ENCODE measurements at regions not wholly inside any gene's neighbourhood (a gene's known extent, or its start where the extent isn't known, plus 50 kb on each side); places are given as distances from the start of the nearest gene placed in this dataset.

DNA sequence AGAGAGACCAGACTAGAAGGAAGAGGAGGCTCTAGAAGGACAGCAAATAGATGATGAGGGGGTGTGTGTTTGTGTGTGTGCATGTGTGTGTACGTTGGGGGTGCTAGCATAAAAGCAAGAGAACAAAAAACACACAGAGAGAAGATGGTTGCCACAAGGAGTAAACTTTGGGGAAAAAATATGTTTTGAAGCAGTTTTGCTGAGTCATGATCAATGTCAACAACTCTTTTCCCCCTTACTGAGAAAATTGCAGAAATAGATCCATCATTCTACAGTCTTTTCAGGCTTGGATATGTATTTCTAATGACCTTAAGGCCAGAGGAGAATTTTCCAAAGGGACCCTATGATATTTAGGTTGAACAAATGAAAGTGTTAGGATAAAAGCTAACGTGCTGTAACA lies 89.0 kb upstream of the NHS start (continued):
- TF ChIP-seq, protein P1, sequence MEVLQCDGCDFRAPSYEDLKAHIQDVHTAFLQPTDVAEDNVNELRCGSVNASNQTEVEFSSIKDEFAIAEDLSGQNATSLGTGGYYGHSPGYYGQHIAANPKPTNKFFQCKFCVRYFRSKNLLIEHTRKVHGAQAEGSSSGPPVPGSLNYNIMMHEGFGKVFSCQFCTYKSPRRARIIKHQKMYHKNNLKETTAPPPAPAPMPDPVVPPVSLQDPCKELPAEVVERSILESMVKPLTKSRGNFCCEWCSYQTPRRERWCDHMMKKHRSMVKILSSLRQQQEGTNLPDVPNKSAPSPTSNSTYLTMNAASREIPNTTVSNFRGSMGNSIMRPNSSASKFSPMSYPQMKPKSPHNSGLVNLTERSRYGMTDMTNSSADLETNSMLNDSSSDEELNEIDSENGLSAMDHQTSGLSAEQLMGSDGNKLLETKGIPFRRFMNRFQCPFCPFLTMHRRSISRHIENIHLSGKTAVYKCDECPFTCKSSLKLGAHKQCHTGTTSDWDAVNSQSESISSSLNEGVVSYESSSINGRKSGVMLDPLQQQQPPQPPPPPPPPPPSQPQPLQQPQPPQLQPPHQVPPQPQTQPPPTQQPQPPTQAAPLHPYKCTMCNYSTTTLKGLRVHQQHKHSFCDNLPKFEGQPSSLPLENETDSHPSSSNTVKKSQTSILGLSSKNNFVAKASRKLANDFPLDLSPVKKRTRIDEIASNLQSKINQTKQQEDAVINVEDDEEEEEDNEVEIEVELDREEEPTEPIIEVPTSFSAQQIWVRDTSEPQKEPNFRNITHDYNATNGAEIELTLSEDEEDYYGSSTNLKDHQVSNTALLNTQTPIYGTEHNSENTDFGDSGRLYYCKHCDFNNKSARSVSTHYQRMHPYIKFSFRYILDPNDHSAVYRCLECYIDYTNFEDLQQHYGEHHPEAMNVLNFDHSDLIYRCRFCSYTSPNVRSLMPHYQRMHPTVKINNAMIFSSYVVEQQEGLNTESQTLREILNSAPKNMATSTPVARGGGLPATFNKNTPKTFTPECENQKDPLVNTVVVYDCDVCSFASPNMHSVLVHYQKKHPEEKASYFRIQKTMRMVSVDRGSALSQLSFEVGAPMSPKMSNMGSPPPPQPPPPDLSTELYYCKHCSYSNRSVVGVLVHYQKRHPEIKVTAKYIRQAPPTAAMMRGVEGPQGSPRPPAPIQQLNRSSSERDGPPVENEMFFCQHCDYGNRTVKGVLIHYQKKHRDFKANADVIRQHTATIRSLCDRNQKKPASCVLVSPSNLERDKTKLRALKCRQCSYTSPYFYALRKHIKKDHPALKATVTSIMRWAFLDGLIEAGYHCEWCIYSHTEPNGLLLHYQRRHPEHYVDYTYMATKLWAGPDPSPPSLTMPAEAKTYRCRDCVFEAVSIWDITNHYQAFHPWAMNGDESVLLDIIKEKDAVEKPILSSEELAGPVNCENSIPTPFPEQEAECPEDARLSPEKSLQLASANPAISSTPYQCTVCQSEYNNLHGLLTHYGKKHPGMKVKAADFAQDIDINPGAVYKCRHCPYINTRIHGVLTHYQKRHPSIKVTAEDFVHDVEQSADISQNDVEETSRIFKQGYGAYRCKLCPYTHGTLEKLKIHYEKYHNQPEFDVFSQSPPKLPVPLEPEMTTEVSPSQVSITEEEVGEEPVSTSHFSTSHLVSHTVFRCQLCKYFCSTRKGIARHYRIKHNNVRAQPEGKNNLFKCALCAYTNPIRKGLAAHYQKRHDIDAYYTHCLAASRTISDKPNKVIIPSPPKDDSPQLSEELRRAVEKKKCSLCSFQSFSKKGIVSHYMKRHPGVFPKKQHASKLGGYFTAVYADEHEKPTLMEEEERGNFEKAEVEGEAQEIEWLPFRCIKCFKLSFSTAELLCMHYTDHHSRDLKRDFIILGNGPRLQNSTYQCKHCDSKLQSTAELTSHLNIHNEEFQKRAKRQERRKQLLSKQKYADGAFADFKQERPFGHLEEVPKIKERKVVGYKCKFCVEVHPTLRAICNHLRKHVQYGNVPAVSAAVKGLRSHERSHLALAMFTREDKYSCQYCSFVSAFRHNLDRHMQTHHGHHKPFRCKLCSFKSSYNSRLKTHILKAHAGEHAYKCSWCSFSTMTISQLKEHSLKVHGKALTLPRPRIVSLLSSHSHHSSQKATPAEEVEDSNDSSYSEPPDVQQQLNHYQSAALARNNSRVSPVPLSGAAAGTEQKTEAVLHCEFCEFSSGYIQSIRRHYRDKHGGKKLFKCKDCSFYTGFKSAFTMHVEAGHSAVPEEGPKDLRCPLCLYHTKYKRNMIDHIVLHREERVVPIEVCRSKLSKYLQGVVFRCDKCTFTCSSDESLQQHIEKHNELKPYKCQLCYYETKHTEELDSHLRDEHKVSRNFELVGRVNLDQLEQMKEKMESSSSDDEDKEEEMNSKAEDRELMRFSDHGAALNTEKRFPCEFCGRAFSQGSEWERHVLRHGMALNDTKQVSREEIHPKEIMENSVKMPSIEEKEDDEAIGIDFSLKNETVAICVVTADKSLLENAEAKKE (CRISPR knock-in tag; IDR thresholded peaks at IDR 0.05): no peak
- TF ChIP-seq ZNF331 (CRISPR knock-in tag; IDR thresholded peaks at IDR 0.05; ENCODE audit: low read depth) (no peak), ZNF114 (CRISPR knock-in tag; IDR thresholded peaks at IDR 0.05) (no peak)
- TF ChIP-seq, protein P2, sequence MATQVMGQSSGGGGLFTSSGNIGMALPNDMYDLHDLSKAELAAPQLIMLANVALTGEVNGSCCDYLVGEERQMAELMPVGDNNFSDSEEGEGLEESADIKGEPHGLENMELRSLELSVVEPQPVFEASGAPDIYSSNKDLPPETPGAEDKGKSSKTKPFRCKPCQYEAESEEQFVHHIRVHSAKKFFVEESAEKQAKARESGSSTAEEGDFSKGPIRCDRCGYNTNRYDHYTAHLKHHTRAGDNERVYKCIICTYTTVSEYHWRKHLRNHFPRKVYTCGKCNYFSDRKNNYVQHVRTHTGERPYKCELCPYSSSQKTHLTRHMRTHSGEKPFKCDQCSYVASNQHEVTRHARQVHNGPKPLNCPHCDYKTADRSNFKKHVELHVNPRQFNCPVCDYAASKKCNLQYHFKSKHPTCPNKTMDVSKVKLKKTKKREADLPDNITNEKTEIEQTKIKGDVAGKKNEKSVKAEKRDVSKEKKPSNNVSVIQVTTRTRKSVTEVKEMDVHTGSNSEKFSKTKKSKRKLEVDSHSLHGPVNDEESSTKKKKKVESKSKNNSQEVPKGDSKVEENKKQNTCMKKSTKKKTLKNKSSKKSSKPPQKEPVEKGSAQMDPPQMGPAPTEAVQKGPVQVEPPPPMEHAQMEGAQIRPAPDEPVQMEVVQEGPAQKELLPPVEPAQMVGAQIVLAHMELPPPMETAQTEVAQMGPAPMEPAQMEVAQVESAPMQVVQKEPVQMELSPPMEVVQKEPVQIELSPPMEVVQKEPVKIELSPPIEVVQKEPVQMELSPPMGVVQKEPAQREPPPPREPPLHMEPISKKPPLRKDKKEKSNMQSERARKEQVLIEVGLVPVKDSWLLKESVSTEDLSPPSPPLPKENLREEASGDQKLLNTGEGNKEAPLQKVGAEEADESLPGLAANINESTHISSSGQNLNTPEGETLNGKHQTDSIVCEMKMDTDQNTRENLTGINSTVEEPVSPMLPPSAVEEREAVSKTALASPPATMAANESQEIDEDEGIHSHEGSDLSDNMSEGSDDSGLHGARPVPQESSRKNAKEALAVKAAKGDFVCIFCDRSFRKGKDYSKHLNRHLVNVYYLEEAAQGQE (IDR thresholded peaks at IDR 0.05; ENCODE audit: unreplicated experiment): no peak
- TF ChIP-seq, protein P3, sequence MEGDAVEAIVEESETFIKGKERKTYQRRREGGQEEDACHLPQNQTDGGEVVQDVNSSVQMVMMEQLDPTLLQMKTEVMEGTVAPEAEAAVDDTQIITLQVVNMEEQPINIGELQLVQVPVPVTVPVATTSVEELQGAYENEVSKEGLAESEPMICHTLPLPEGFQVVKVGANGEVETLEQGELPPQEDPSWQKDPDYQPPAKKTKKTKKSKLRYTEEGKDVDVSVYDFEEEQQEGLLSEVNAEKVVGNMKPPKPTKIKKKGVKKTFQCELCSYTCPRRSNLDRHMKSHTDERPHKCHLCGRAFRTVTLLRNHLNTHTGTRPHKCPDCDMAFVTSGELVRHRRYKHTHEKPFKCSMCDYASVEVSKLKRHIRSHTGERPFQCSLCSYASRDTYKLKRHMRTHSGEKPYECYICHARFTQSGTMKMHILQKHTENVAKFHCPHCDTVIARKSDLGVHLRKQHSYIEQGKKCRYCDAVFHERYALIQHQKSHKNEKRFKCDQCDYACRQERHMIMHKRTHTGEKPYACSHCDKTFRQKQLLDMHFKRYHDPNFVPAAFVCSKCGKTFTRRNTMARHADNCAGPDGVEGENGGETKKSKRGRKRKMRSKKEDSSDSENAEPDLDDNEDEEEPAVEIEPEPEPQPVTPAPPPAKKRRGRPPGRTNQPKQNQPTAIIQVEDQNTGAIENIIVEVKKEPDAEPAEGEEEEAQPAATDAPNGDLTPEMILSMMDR (conservative IDR thresholded peaks at IDR 0.05; ENCODE audit: low read depth in 2 of 2): no peak

Measured in GM23338 (cell line).